ENCODE measurements at regions not wholly inside any gene's neighbourhood (a gene's known extent, or its start where the extent isn't known, plus 50 kb on each side); places are given as distances from the start of the nearest gene placed in this dataset.

DNA sequence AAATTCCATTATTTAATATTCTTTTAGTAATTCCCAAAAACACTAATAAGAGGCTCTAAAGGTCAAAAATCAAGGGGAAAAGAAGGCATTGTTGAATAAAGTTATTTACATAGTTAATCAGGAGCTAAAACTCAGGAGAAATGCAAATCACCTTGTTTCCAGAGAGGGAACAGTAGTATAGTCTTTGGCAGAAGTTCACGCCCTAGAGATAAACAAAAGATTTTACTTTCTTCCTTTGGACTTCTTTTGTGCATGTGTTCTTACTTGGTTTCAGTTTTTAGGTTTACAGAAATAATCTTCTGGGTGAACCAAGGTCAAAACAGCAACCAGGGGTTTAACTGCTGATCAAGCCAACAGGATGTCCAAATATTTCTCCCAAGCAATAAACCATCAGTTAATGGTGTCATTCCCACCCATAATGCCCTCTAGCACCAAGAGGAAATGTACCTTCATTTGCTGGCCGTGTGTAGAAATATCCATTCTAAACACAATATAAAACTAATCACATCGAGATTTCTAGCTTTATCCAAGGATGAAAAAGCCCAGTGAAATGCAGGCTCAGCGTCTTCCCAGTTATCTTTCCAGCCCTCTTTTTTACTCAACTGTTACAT, 518.8 kb upstream of the SOX9 start:
- TF ChIP-seq TCF12 (IDR thresholded peaks at IDR 0.05; ENCODE audit: low read depth) (no peak), ZBTB7A (IDR thresholded peaks at IDR 0.05; ENCODE audit: low read depth) (no peak), FOXM1 (IDR thresholded peaks at IDR 0.05; ENCODE audit: borderline replicate concordance, low read depth) (no peak), YY1 (IDR thresholded peaks at IDR 0.05; ENCODE audit: low read depth) (no peak), EP300 (IDR thresholded peaks at IDR 0.05; ENCODE audit: borderline replicate concordance) (no peak), TAF1 (IDR thresholded peaks at IDR 0.05; ENCODE audit: low read depth) (no peak), RAD21 (IDR thresholded peaks at IDR 0.05; ENCODE audit: low read depth) (no peak)
- TF ChIP-seq, protein P1, sequence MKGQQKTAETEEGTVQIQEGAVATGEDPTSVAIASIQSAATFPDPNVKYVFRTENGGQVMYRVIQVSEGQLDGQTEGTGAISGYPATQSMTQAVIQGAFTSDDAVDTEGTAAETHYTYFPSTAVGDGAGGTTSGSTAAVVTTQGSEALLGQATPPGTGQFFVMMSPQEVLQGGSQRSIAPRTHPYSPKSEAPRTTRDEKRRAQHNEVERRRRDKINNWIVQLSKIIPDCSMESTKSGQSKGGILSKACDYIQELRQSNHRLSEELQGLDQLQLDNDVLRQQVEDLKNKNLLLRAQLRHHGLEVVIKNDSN (IDR thresholded peaks at IDR 0.05) = no peak

DNA sequence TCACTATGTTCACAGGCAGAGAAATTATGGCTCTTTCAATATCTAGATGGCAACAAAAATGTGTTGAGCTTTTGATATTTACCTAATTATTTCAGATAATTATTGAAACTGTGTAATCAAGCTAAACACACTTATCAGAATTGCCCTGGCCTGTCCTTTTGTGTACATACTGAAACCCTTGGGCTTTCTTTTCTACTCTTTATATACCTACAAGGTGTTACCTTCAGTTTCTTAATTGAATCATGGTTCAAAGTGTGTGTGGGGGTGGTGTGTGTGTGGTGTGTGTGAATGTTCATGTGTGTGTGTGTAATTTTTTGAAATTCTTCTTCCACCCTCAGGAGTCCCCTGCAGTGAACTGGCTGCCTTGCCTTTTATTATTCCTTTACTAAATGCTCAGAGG, 506.8 kb upstream of the SOX9 start:
- no peak for TF ChIP-seq FOXM1 (IDR thresholded peaks at IDR 0.05; ENCODE audit: borderline replicate concordance, low read depth)
- no peak for TF ChIP-seq TEAD4 (IDR thresholded peaks at IDR 0.05)
- no peak for TF ChIP-seq TCF12 (IDR thresholded peaks at IDR 0.05; ENCODE audit: low read depth)
- TF ChIP-seq, protein P2, sequence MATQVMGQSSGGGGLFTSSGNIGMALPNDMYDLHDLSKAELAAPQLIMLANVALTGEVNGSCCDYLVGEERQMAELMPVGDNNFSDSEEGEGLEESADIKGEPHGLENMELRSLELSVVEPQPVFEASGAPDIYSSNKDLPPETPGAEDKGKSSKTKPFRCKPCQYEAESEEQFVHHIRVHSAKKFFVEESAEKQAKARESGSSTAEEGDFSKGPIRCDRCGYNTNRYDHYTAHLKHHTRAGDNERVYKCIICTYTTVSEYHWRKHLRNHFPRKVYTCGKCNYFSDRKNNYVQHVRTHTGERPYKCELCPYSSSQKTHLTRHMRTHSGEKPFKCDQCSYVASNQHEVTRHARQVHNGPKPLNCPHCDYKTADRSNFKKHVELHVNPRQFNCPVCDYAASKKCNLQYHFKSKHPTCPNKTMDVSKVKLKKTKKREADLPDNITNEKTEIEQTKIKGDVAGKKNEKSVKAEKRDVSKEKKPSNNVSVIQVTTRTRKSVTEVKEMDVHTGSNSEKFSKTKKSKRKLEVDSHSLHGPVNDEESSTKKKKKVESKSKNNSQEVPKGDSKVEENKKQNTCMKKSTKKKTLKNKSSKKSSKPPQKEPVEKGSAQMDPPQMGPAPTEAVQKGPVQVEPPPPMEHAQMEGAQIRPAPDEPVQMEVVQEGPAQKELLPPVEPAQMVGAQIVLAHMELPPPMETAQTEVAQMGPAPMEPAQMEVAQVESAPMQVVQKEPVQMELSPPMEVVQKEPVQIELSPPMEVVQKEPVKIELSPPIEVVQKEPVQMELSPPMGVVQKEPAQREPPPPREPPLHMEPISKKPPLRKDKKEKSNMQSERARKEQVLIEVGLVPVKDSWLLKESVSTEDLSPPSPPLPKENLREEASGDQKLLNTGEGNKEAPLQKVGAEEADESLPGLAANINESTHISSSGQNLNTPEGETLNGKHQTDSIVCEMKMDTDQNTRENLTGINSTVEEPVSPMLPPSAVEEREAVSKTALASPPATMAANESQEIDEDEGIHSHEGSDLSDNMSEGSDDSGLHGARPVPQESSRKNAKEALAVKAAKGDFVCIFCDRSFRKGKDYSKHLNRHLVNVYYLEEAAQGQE (IDR thresholded peaks at IDR 0.05; ENCODE audit: low read depth) = no peak
- TF ChIP-seq TAF1 (IDR thresholded peaks at IDR 0.05; ENCODE audit: low read depth) = no peak
- TF ChIP-seq EGR1 (IDR thresholded peaks at IDR 0.05) = no peak
- no peak for TF ChIP-seq RAD21 (IDR thresholded peaks at IDR 0.05; ENCODE audit: low read depth)
- TF ChIP-seq, protein P3, sequence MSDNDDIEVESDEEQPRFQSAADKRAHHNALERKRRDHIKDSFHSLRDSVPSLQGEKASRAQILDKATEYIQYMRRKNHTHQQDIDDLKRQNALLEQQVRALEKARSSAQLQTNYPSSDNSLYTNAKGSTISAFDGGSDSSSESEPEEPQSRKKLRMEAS (IDR thresholded peaks at IDR 0.05) = no peak

DNA sequence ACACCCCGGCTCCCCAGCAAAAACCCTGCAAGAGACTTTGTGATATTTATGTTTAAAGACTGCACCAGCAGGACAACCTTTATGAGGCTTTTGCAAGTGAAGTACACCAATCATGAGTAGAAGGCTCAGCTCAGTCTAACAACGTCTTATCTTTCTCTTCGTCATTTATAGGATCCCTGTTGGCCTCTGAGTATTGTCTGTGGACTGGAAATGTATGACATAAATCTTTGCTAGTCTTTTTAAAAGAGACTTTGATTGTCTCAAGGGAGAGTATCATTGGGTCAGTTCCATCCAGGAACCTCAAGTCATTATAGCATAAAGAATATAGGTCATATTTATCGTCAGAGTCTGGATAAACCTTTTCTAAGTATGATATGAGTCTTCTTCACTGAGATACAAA, 505.0 kb upstream of the SOX9 start:
- TF ChIP-seq FOXM1 (IDR thresholded peaks at IDR 0.05; ENCODE audit: borderline replicate concordance, low read depth) (no peak), TCF12 (IDR thresholded peaks at IDR 0.05; ENCODE audit: low read depth) (no peak), EP300 (IDR thresholded peaks at IDR 0.05; ENCODE audit: borderline replicate concordance) (no peak), NFIC (IDR thresholded peaks at IDR 0.05) (no peak), TEAD4 (IDR thresholded peaks at IDR 0.05) (no peak), CEBPB (IDR thresholded peaks at IDR 0.05) (no peak), YY1 (IDR thresholded peaks at IDR 0.05; ENCODE audit: low read depth) (no peak), CREB1 (IDR thresholded peaks at IDR 0.05; ENCODE audit: low read depth) (no peak), TAF1 (IDR thresholded peaks at IDR 0.05; ENCODE audit: low read depth) (no peak), EGR1 (IDR thresholded peaks at IDR 0.05) (no peak), RAD21 (IDR thresholded peaks at IDR 0.05; ENCODE audit: low read depth) (no peak), ZBTB7A (IDR thresholded peaks at IDR 0.05; ENCODE audit: low read depth) (no peak)
- TF ChIP-seq, protein P3 (IDR thresholded peaks at IDR 0.05) = no peak
- TF ChIP-seq, protein P1 (IDR thresholded peaks at IDR 0.05) = no peak
- TF ChIP-seq, protein P2 (IDR thresholded peaks at IDR 0.05; ENCODE audit: low read depth) = no peak

DNA sequence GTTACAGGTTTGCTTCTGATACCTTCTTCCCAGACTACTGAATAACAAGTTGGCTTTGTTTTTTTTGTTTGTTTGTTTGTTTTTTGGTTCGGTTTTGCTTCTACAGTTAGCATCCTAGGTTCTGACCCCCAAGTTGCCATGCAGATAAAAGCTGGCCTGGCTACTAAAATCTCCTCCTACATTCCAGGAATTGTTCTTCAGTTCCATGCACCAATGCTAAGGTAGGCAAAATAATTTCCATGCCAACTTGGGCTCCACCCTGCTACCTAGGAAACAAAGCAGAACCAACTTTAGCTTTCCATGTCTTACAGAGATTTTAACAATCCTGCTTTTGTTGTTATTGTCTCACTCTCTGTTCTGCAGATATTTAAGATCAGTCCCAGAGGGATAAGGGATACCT, 495.5 kb upstream of the SOX9 start:
- peak; percentile 90 for TF ChIP-seq TEAD4 (IDR thresholded peaks at IDR 0.05)
- no peak for TF ChIP-seq TAF1 (IDR thresholded peaks at IDR 0.05; ENCODE audit: low read depth)

DNA sequence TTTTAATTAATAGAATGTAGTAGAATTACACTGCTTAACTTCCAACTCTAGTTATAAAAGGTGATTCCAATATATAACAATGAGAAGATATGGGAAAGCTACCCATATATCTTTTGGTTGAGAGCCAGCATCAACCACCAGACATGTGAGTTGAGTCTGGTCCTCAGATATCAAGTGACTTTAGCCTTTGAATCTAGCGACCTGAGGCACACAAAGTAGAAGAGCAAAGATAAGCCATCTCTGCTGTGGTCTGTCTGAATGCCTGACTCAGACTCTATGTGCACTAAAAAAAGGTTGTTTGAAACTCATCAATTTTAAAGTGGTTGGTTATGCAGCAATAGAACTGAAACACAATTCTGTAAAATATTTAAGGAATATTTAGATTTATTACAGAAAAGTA, 492.5 kb upstream of the SOX9 start:
- TF ChIP-seq NFIC (IDR thresholded peaks at IDR 0.05) (no peak), CREB1 (IDR thresholded peaks at IDR 0.05; ENCODE audit: low read depth) (no peak), RAD21 (IDR thresholded peaks at IDR 0.05; ENCODE audit: low read depth) (no peak), TAF1 (IDR thresholded peaks at IDR 0.05; ENCODE audit: low read depth) (no peak), EGR1 (IDR thresholded peaks at IDR 0.05) (no peak), TEAD4 (IDR thresholded peaks at IDR 0.05) (no peak), ZBTB7A (IDR thresholded peaks at IDR 0.05; ENCODE audit: low read depth) (no peak), YY1 (IDR thresholded peaks at IDR 0.05; ENCODE audit: low read depth) (no peak), TCF12 (IDR thresholded peaks at IDR 0.05; ENCODE audit: low read depth) (no peak), CEBPB (IDR thresholded peaks at IDR 0.05) (no peak), FOXM1 (IDR thresholded peaks at IDR 0.05; ENCODE audit: borderline replicate concordance, low read depth) (no peak), EP300 (IDR thresholded peaks at IDR 0.05; ENCODE audit: borderline replicate concordance) (no peak)
- TF ChIP-seq, protein P1 (IDR thresholded peaks at IDR 0.05) = no peak
- TF ChIP-seq, protein P3 (IDR thresholded peaks at IDR 0.05) = no peak
- TF ChIP-seq, protein P2 (IDR thresholded peaks at IDR 0.05; ENCODE audit: low read depth) = no peak
